ENCODE measurements at regions not wholly inside any gene's neighbourhood (a gene's known extent, or its start where the extent isn't known, plus 50 kb on each side); places are given as distances from the start of the nearest gene placed in this dataset.

DNA sequence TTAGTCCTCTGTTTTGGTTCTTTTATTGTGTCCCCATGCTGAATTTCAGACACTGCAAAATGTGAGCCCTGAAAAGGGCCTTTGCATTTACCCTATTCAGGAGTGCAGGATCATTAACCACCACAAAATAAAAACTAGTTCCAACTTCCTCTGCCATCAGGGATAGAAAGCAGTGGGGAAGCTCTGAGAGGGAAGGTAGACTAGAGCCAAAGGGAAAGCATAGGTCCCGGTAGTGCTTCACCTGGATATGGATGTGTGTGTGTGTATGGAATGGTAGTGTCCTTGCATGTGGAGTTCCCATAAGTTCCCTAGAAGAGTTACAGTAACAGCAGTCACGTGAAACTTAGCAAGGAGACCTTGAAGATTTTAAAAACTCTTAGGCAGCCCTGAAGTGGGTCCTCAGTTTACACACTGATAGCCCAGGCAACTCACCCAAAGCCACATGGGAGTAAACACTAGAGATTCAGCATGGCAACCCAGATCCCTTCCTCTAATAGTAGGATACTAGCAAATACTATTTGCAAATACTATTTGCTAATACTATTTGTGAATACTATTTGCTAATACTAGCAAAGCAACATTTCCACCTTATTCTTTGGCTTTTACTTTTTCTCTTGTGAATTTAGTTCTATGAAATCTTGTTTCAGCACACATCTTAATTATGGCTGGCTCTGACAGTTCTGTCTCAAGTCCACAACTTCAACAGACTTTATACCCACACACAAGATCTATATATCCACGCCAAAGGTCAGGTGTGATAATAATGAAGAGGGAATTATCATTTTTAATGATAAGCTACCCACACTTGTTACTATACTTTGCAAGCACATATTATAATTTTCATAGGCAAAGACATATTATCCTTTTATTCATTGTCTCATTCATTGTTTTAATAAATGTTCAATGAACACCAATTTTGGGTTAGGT is 70.4 kb upstream of the IFNE start:
- no peak overlapping the region for H3K4me3 ChIP-seq
- TF ChIP-seq CTCF (IDR thresholded peaks at IDR 0.05) (no peak), POLR2A (IDR thresholded peaks at IDR 0.05) (no peak)
- H3K27ac ChIP-seq: no peak overlapping the region
- no peaks in the 10 kb centered on the region for H3K36me3 ChIP-seq (ENCODE audit: low read depth, missing control alignments)
- intact Hi-C loops (cut with DNase I; ENCODE audit: low total_unique reads): no loop called here
- no peaks in the 10 kb centered on the region for H3K27me3 ChIP-seq
- H3K9me3 ChIP-seq: no peaks in the 10 kb centered on the region
- no peaks in the 10 kb centered on the region for H3K4me1 ChIP-seq
- 83 to 85% methylated on average over 3 of the region's 3 CpGs for WGBS, 2 donors
- DNase-seq: no peak

DNA sequence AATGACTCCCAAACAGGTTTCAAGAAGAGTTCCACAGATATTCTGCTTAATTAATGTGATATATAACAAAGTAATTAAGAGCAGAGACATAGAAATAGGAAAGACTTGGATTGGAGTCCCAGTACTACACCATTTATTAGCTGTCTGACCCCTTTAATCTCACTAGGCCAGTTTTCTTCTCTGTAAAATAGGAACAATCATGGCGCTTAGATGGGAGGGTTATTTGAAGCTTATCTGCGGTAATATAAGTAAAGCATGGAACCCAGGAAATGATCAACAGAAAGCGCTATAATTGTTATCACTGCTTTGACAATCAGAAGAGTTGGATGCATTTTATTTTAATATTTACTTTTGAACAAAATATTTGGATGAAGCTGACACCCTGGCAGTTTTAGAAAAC is 71.3 kb upstream of the IFNE start:
- intact Hi-C loops (cut with DNase I; ENCODE audit: low total_unique reads): no loop called here
- Histone ChIP-seq H3K9me3 (no peaks in the 10 kb centered on the region), H3K27ac (no peak overlapping the region), H3K4me1 (no peaks in the 10 kb centered on the region), H3K27me3 (no peaks in the 10 kb centered on the region), H3K36me3 (ENCODE audit: low read depth, missing control alignments) (no peaks in the 10 kb centered on the region), H3K4me3 (no peak overlapping the region)
- TF ChIP-seq POLR2A (IDR thresholded peaks at IDR 0.05) (no peak), CTCF (IDR thresholded peaks at IDR 0.05) (no peak)
- no peak for DNase-seq
- WGBS, 2 donors: 84 to 86% methylated on average over 3 of the region's 3 CpGs

GRCh38 chr9:21554813-21555212 is 72.7 kb upstream of the IFNE start:
- intact Hi-C loops (cut with DNase I; ENCODE audit: low total_unique reads): no loop called here
- TF ChIP-seq CTCF (IDR thresholded peaks at IDR 0.05): no peak
- TF ChIP-seq POLR2A (IDR thresholded peaks at IDR 0.05): no peak
- H3K36me3 ChIP-seq (ENCODE audit: low read depth, missing control alignments): no peaks in the 10 kb centered on the region
- H3K27ac ChIP-seq: no peak overlapping the region
- no peaks in the 10 kb centered on the region for H3K9me3 ChIP-seq
- no peaks in the 10 kb centered on the region for H3K4me1 ChIP-seq
- no peak for DNase-seq
- no peaks in the 10 kb centered on the region for H3K27me3 ChIP-seq
- H3K4me3 ChIP-seq: no peak overlapping the region
- 81 to 83% methylated on average over 2 of the region's 2 CpGs for WGBS, 2 donors

DNA sequence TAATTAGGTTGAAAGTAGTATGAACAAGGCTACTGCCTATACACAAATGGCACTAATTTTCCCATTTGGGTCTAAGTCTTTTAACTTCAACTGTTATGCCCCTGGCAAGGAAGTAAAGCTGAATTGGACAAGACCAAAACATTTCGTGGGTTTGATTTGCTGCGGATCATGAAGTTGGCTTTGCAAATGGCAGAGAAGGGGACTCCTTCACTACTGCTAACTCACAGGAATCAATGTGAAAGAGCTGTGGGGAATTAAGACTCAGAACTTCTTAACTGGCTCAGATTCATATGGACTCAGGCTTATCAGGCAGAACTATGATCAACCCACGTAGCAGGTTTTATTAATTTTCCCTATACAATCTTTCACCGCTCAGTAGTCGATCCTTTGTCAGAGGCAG is 73.8 kb upstream of the IFNE start:
- 80 to 90% methylated on average over 5 of the region's 5 CpGs for WGBS, 2 donors
- Histone ChIP-seq H3K9me3 (no peaks in the 10 kb centered on the region), H3K4me3 (no peak overlapping the region), H3K36me3 (ENCODE audit: low read depth, missing control alignments) (no peaks in the 10 kb centered on the region), H3K4me1 (no peaks in the 10 kb centered on the region), H3K27ac (no peak overlapping the region), H3K27me3 (no peaks in the 10 kb centered on the region)
- TF ChIP-seq POLR2A (IDR thresholded peaks at IDR 0.05) (no peak), CTCF (IDR thresholded peaks at IDR 0.05) (no peak)
- intact Hi-C loops (cut with DNase I; ENCODE audit: low total_unique reads): no loop called here
- no peak for DNase-seq
